ENCODE measurements at regions not wholly inside any gene's neighbourhood (a gene's known extent, or its start where the extent isn't known, plus 50 kb on each side); places are given as distances from the start of the nearest gene placed in this dataset.

GRCh38 chr21:31399591-31399990 lies 55.5 kb upstream of the TIAM1 start:
- no peaks in the 10 kb centered on the region for H3K27me3 Mint-ChIP-seq
- no peak overlapping the region for H3K4me3 Mint-ChIP-seq
- H3K9me3 Mint-ChIP-seq = no peaks in the 10 kb centered on the region
- peaks cover 22% of the 10 kb centered on the region for H3K4me1 Mint-ChIP-seq
- DNase-seq = no peak
- ChIA-PET POLR2A (no interaction called here), CTCF (no interaction called here)
- no peak overlapping the region for H3K27ac Mint-ChIP-seq
- H3K36me3 Mint-ChIP-seq (ENCODE audit: low read depth) = no peaks in the 10 kb centered on the region

GRCh38 chr21:31398574-31398973 lies 54.5 kb upstream of the TIAM1 start:
- no peaks in the 10 kb centered on the region for H3K27me3 Mint-ChIP-seq
- H3K4me1 Mint-ChIP-seq = peaks cover 29% of the 10 kb centered on the region
- DNase-seq = no peak
- ChIA-PET POLR2A (interaction anchor here (0.8 to 1.8 kb wide), 2 partner anchors 35 to 38 kb away, joined by 4 to 5 read pairs; no protein-coding TSS in a partner anchor), CTCF (interaction anchor here (0.7 kb wide), 1 partner anchor 22 kb away, joined by 3 read pairs; no protein-coding TSS in a partner anchor)
- no peak overlapping the region for H3K4me3 Mint-ChIP-seq
- H3K27ac Mint-ChIP-seq = no peak overlapping the region
- no peaks in the 10 kb centered on the region for H3K9me3 Mint-ChIP-seq
- no peaks in the 10 kb centered on the region for H3K36me3 Mint-ChIP-seq (ENCODE audit: low read depth)

- POLR2A ChIA-PET = interaction anchor here (0.8 to 1.8 kb wide), 2 partner anchors 34 to 37 kb away, joined by 4 to 5 read pairs; no protein-coding TSS in a partner anchor
- H3K4me3 Mint-ChIP-seq = no peak overlapping the region
- no peaks in the 10 kb centered on the region for H3K36me3 Mint-ChIP-seq (ENCODE audit: low read depth)
- CTCF ChIA-PET = interaction anchor here (0.7 kb wide), 1 partner anchor 22 kb away, joined by 3 read pairs; no protein-coding TSS in a partner anchor
- no peaks in the 10 kb centered on the region for H3K27me3 Mint-ChIP-seq
- H3K9me3 Mint-ChIP-seq = no peaks in the 10 kb centered on the region
- peaks cover 29% of the 10 kb centered on the region for H3K4me1 Mint-ChIP-seq
- DNase-seq = peak; percentile 26
- no peak overlapping the region for H3K27ac Mint-ChIP-seq
These were observed 53.9 kb upstream of the TIAM1 start for GRCh38 chr21:31397939-31398338.

- Mint-ChIP-seq H3K4me3 (no peak overlapping the region), H3K36me3 (ENCODE audit: low read depth) (no peaks in the 10 kb centered on the region), H3K27me3 (no peaks in the 10 kb centered on the region), H3K9me3 (no peaks in the 10 kb centered on the region), H3K27ac (no peak overlapping the region), H3K4me1 (peaks cover 29% of the 10 kb centered on the region)
- DNase-seq = no peak
- CTCF ChIA-PET = no interaction called here
- POLR2A ChIA-PET = interaction anchor here (1.8 kb wide), 1 partner anchor 34 kb away, joined by 5 read pairs; no protein-coding TSS in a partner anchor
These were observed 53.5 kb upstream of the TIAM1 start for GRCh38 chr21:31397515-31397926.

- POLR2A ChIA-PET = interaction anchor here (1.8 kb wide), 1 partner anchor 33 kb away, joined by 5 read pairs; no protein-coding TSS in a partner anchor
- Mint-ChIP-seq H3K27me3 (no peaks in the 10 kb centered on the region), H3K27ac (no peak overlapping the region), H3K36me3 (ENCODE audit: low read depth) (no peaks in the 10 kb centered on the region), H3K4me1 (peaks cover 29% of the 10 kb centered on the region), H3K9me3 (no peaks in the 10 kb centered on the region), H3K4me3 (no peak overlapping the region)
- no peak for DNase-seq
- CTCF ChIA-PET = no interaction called here
These were observed 53.0 kb upstream of the TIAM1 start for GRCh38 chr21:31397030-31397429.

- Mint-ChIP-seq H3K4me3 (no peak overlapping the region), H3K4me1 (peaks cover 29% of the 10 kb centered on the region), H3K36me3 (ENCODE audit: low read depth) (no peaks in the 10 kb centered on the region), H3K27ac (no peak overlapping the region), H3K27me3 (no peaks in the 10 kb centered on the region), H3K9me3 (no peaks in the 10 kb centered on the region)
- no peak for DNase-seq
- ChIA-PET CTCF (interaction anchor here (1.4 kb wide), 1 partner anchor 49 kb away, joined by 3 read pairs; no protein-coding TSS in a partner anchor), POLR2A (no interaction called here)
These were observed 52.3 kb upstream of the TIAM1 start for GRCh38 chr21:31396399-31396798.

GRCh38 chr21:31395791-31396190 lies 51.7 kb upstream of the TIAM1 start:
- no peak for DNase-seq
- H3K9me3 Mint-ChIP-seq = no peaks in the 10 kb centered on the region
- POLR2A ChIA-PET = no interaction called here
- H3K27ac Mint-ChIP-seq = no peak overlapping the region
- no peaks in the 10 kb centered on the region for H3K27me3 Mint-ChIP-seq
- H3K36me3 Mint-ChIP-seq (ENCODE audit: low read depth) = no peaks in the 10 kb centered on the region
- H3K4me1 Mint-ChIP-seq = peaks cover 29% of the 10 kb centered on the region
- H3K4me3 Mint-ChIP-seq = no peak overlapping the region
- CTCF ChIA-PET = interaction anchor here (1.4 kb wide), 1 partner anchor 48 kb away, joined by 3 read pairs; no protein-coding TSS in a partner anchor

GRCh38 chr21:31395268-31395667 lies 51.2 kb upstream of the TIAM1 start:
- H3K27ac Mint-ChIP-seq = peak overlapping the region; percentile 24
- ChIA-PET CTCF (interaction anchor here (1.4 kb wide), 1 partner anchor 47 kb away, joined by 3 read pairs; no protein-coding TSS in a partner anchor), POLR2A (no interaction called here)
- peaks cover 29% of the 10 kb centered on the region for H3K4me1 Mint-ChIP-seq
- H3K36me3 Mint-ChIP-seq (ENCODE audit: low read depth) = no peaks in the 10 kb centered on the region
- H3K27me3 Mint-ChIP-seq = no peaks in the 10 kb centered on the region
- H3K4me3 Mint-ChIP-seq = no peak overlapping the region
- DNase-seq = no peak
- H3K9me3 Mint-ChIP-seq = no peaks in the 10 kb centered on the region

- Mint-ChIP-seq H3K4me3 (no peak overlapping the region), H3K4me1 (peaks cover 29% of the 10 kb centered on the region), H3K9me3 (no peaks in the 10 kb centered on the region), H3K27me3 (no peaks in the 10 kb centered on the region), H3K27ac (no peak overlapping the region), H3K36me3 (ENCODE audit: low read depth) (no peaks in the 10 kb centered on the region)
- POLR2A ChIA-PET = interaction anchor here (0.9 kb wide), 1 partner anchor 165 kb away, joined by 3 read pairs; no protein-coding TSS in a partner anchor
- DNase-seq = no peak
- CTCF ChIA-PET = interaction anchor here (1.8 kb wide), 1 partner anchor 165 kb away, joined by 5 read pairs; no protein-coding TSS in a partner anchor
These were observed 50.2 kb upstream of the TIAM1 start for GRCh38 chr21:31394309-31394708.
